DMS79 treated with DMSO at 0.1 percent for 48 hours (cell line): ENCODE measurements at regions not wholly inside any gene's neighbourhood (a gene's known extent, or its start where the extent isn't known, plus 50 kb on each side); places are given as distances from the start of the nearest gene placed in this dataset.
"Not testable (repeated sequence)": the region's sequence is repeated elsewhere in the genome, so short reads cannot be mapped to it uniquely, and the experiment has no call there.

Source experiments
- DNase-seq: peaks from one replicate; lab custom pipeline; 2025; lab: John Stamatoyannopoulos, UW

GRCh38 chr5:52165806-52166205, 621.9 kb upstream of the ITGA1 start:
- DNase-seq, result not testable (repeated sequence)

GRCh38 chr5:52173133-52173532, 614.6 kb upstream of the ITGA1 start:
- no peak for DNase-seq

- no peak for DNase-seq
Measured at GRCh38 chr5:52177193-52177592, 610.5 kb upstream of the ITGA1 start.

DNA sequence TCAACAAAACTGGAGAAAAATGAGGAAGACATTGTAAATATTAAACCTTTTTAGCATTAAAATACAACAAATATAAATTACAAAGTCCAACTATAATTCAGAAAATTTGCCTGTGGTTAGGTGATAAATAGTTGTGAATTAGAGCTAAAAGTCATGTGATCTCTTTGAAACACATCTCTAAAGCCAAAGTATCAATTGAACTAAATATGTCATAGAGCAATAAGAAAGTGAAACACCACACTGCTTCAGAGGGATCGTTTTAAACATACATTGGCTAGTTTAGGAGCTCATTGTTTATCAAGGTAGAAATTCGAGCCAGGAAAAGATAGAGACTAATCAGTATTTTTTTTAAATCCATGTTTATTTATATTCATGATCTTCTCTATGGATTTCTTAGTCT, 606.3 kb upstream of the ITGA1 start:
- no peak for DNase-seq

DNA sequence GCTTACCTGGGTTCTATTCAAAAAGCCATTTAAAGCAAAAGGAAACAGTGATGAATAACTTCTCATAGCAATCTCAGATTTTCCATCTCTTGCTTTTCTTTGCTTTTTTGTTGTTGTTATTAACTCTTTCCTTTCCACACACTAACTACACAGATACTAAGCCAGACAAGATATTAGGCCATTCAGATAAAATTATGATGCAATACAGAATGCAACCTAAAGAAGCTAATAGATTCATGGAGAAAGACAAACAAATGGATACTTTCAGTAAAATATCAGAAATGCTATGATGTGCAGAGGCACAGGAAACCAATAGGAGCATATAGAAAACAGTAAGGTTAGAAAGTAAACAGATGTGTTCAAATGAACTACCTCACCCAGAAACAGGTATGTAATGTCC, 597.0 kb upstream of the ITGA1 start:
- DNase-seq, result no peak

DNA sequence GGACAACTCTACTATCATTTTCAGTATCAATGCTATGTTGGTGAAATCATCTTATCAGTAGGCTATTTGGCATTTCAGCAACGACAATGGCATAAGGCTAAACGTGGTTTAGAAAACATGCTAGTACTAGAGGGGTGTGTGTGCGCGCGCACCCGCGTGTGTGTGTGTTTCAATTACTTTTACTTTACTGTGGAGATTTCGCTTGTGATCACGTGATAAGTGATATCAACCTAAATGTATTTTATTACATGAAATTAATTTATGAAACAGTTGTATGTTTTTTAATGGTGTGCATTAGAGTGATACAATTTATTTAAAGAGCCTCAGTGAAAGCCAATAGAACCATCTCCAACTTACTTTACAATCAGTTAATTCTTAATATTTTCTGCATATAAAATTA, 587.9 kb upstream of the ITGA1 start:
- DNase-seq, result no peak

DNA sequence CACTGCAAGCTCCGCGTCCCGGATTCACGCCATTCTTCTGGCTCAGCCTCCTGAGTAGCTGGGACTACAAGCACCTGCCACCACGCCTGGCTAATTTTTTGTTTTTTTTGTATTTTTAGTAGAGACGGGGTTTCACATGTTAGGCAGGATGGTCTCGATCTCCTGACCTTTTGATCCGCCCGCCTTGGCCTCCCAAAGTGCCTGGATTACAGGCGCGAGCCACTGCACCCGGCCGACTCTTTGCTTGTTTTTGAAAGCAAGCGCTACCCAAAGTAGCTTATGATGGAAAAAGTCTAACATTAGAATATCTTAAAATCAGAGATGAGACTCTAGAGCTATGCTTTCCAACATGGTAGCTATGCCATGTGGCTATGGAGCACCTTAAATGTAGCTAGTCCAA, 585.5 kb upstream of the ITGA1 start:
- DNase-seq, result no peak

GRCh38 chr5:52204310-52204709, 583.4 kb upstream of the ITGA1 start:
- no peak for DNase-seq
